Thyroid gland (tissue), 4 donors: ENCODE measurements at regions not wholly inside any gene's neighbourhood (a gene's known extent, or its start where the extent isn't known, plus 50 kb on each side); places are given as distances from the start of the nearest gene placed in this dataset.

Source experiments
- CTCF ChIP-seq, 6 experiments: fragments of 200-600 bp in 3 of 6; fragments of 450-650 bp in 3 of 6; sonication (generic) in 3 of 6; IDR thresholded peaks; one replicate each; pipeline ENCODE4 v1.5.1; 2016 to 2019; ENCODE audit warnings: antibody characterized with exemption in 6 of 6, mild to moderate bottlenecking in 2 of 6, inconsistent platforms in 1 of 6, moderate library complexity in 1 of 6
- POLR2A ChIP-seq, 2 donors: fragments of 450-650 bp; IDR thresholded peaks; one replicate each; pipeline ENCODE4 v1.6.1; 2017; ENCODE audit warnings: antibody characterized with exemption in 2 of 2, mild to moderate bottlenecking in 2 of 2, moderate library complexity in 1 of 2

- TF ChIP-seq CTCF (IDR thresholded peaks at IDR 0.05) (no peak), POLR2A (IDR thresholded peaks at IDR 0.05) (no peak)
These were observed 147.4 kb downstream of the TFCP2L1 start for GRCh38 chr2:121137571-121137970.
